ENCODE measurements at regions not wholly inside any gene's neighbourhood (a gene's known extent, or its start where the extent isn't known, plus 50 kb on each side); places are given as distances from the start of the nearest gene placed in this dataset.

GRCh38 chr18:77397056-77397455 is 147.4 kb downstream of the GALR1 start:
- TF ChIP-seq, protein P1, sequence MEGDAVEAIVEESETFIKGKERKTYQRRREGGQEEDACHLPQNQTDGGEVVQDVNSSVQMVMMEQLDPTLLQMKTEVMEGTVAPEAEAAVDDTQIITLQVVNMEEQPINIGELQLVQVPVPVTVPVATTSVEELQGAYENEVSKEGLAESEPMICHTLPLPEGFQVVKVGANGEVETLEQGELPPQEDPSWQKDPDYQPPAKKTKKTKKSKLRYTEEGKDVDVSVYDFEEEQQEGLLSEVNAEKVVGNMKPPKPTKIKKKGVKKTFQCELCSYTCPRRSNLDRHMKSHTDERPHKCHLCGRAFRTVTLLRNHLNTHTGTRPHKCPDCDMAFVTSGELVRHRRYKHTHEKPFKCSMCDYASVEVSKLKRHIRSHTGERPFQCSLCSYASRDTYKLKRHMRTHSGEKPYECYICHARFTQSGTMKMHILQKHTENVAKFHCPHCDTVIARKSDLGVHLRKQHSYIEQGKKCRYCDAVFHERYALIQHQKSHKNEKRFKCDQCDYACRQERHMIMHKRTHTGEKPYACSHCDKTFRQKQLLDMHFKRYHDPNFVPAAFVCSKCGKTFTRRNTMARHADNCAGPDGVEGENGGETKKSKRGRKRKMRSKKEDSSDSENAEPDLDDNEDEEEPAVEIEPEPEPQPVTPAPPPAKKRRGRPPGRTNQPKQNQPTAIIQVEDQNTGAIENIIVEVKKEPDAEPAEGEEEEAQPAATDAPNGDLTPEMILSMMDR (IDR thresholded peaks at IDR 0.05): no peak
- TF ChIP-seq POLR2AphosphoS5 (IDR thresholded peaks at IDR 0.05) (no peak), POLR2A (IDR thresholded peaks at IDR 0.05) (no peak)

Data from sigmoid colon (tissue), 4 donors.